HUES48 (cell line): ENCODE measurements at regions not wholly inside any gene's neighbourhood (a gene's known extent, or its start where the extent isn't known, plus 50 kb on each side); places are given as distances from the start of the nearest gene placed in this dataset.

Experiments
- H3K27ac ChIP-seq: one replicate; pipeline ENCODE4 v1.7.0; 2013; ENCODE audit warnings: low read depth, low read length, inconsistent platforms
- H3K27me3 ChIP-seq: 2 replicates; pipeline ENCODE4 v1.6.1; 2013; ENCODE audit warnings: mild to moderate bottlenecking, low read length; ENCODE audit not compliant: control insufficient read depth, insufficient read depth
- H3K36me3 ChIP-seq: 2 replicates; pipeline ENCODE4 v1.6.1; 2013; ENCODE audit warnings: low read length; ENCODE audit not compliant: control insufficient read depth, insufficient read depth
- H3K4me1 ChIP-seq: 2 replicates; pipeline ENCODE4 v1.6.1; 2013; ENCODE audit warnings: mild to moderate bottlenecking, low read length; ENCODE audit not compliant: control insufficient read depth, insufficient read depth
- H3K4me3 ChIP-seq: 2 replicates; pipeline ENCODE4 v1.5.1; 2013; ENCODE audit warnings: mild to moderate bottlenecking, low read depth, low read length
- H3K9ac ChIP-seq: 2 replicates; pipeline ENCODE4 v1.6.1; 2013; ENCODE audit warnings: mild to moderate bottlenecking, low read depth, low read length, moderate library complexity
- H3K9me3 ChIP-seq: 2 replicates; pipeline ENCODE4 v1.6.1; 2013; ENCODE audit warnings: low read length; ENCODE audit not compliant: control insufficient read depth, insufficient read depth

DNA sequence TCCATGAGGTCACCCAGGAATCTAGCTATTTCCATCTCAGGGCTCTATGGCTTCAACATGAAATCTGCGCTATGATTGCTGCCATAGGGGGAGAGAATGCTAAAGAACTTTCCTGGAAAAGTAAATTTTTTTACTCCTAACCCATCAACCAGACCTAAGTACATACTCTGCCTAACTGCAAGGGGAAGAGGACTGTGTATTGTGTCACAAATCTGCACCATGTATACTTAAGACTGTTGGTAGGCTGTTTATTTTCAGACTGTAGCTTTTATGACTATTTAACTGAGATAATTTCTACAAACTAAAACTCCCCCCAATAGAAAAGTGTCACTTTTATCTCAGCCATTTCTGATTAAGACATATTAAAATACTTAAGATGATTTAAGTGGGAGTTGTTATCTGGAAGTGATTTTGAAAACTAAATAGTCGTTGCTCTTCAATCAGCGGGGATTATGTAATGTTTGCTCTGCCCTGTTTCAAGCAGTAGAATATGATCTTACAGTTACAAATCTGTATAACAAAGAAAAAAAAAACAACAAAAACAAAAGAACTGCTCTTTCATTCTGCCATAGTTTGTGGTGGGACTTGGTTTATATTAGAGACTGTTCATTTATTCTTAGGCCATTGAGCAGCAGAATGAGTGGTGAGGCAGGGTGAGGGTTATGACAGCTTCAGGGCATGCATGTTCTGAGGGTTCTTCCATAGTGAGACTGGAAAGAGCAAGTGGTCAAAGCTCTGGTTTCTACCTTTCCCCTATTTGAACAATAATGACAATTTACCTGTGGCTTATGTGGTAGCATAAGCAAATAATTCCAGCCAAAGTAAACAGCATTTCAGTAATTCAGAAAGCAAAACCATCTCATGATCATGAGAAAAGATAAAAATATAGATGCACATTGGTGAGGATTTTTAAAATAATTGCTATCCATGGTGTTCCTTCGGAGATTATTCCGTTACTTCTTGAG, 126.3 kb upstream of the CEP162 start:
- Histone ChIP-seq H3K36me3 (no peaks in the 10 kb centered on the region), H3K9ac (no peak overlapping the region), H3K4me3 (no peak overlapping the region), H3K4me1 (no peaks in the 10 kb centered on the region), H3K27me3 (no peaks in the 10 kb centered on the region), H3K9me3 (no peaks in the 10 kb centered on the region), H3K27ac (no peak overlapping the region)

DNA sequence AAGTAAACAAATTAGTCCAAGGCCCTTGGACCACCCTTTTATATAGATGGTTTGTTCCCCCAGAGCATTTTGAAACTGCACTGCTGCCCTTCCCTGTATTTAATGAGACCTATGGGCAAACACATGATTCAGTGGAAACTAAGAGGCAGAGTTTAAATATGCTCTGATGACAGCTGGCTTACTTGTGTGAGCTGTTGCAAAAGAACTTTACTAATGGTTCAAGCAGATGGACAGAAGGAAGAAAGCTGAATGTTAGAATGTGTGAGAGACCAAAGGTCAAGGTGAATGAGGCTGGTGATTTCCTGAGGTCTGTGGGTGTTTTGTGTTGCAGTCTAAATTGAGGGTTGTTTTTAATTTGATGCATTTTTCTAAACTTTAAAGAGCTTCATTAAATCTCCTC, 123.0 kb upstream of the CEP162 start:
- Histone ChIP-seq H3K27me3 (no peaks in the 10 kb centered on the region), H3K9me3 (no peaks in the 10 kb centered on the region), H3K4me1 (no peaks in the 10 kb centered on the region), H3K4me3 (no peak overlapping the region), H3K27ac (no peak overlapping the region), H3K36me3 (no peaks in the 10 kb centered on the region), H3K9ac (no peak overlapping the region)

DNA sequence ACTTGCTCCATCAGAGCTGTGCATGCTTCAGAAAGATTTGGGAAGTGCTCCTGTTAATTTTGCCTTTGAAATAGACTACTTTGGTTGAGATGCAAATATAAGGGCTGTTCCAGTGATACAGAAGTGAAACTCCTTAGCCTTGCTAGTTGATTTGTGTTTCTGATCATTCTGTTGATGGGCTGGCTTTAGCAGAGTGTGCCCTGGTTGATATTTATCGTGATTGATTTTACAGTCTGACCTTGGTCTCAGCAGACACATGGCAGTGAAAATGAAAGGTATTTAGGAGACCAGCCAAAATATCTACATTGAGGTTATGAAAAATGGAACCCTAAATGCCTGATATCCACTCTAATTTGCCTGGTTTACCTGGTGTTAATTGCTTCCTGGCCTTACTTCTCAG, 122.1 kb upstream of the CEP162 start:
- H3K4me3 ChIP-seq = no peak overlapping the region
- no peaks in the 10 kb centered on the region for H3K9me3 ChIP-seq
- no peak overlapping the region for H3K27ac ChIP-seq

DNA sequence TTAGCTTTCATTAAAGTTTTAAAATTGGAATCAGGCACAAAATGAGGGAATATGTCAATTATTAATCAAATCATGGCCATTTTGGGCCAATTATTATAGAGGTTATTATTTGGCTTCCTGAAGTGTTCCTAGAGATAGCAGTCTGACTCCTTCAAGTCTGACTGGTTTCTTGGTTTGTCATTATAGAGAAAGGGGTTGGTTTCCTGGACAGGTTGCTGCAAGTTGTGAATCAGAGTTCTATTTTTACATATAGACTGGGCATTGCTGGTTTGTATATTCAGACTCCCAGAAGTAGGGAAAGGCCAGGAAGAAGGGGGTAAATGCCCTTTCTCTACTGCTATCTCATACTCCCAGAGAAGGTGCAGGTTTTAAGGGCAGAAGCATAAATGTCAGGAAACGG, 121.4 kb upstream of the CEP162 start:
- no peaks in the 10 kb centered on the region for H3K36me3 ChIP-seq
- no peak overlapping the region for H3K9ac ChIP-seq
- H3K4me1 ChIP-seq = no peaks in the 10 kb centered on the region
- H3K27ac ChIP-seq = no peak overlapping the region
- H3K4me3 ChIP-seq = no peak overlapping the region
- H3K27me3 ChIP-seq = no peaks in the 10 kb centered on the region
- H3K9me3 ChIP-seq = no peaks in the 10 kb centered on the region

More for the DNA sequence above, 122.1 kb upstream of the CEP162 start:
- Histone ChIP-seq H3K36me3 (no peaks in the 10 kb centered on the region), H3K4me1 (no peaks in the 10 kb centered on the region), H3K9ac (no peak overlapping the region), H3K27me3 (no peaks in the 10 kb centered on the region)

DNA sequence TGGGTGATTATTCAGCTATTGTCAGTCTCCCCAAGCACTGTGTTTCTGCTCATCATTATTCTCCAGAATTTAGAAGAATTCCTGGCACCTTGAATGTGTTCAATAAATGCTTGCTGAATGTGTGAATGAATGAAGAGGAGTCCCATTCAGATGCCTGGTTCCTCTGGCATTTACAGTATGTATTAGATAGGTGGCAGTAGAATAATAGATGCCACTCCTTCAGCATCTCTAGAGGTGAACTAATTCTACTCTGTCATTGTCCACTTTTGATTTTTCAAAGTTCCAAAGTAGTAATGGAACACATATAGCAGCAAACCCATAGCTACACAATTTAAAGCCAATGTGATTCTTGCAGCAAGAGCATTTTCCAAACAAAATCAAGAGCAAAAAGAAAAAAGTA, 118.9 kb upstream of the CEP162 start:
- Histone ChIP-seq H3K36me3 (no peaks in the 10 kb centered on the region), H3K9me3 (no peaks in the 10 kb centered on the region), H3K9ac (no peak overlapping the region), H3K4me3 (no peak overlapping the region), H3K4me1 (no peaks in the 10 kb centered on the region), H3K27ac (no peak overlapping the region), H3K27me3 (no peaks in the 10 kb centered on the region)

DNA sequence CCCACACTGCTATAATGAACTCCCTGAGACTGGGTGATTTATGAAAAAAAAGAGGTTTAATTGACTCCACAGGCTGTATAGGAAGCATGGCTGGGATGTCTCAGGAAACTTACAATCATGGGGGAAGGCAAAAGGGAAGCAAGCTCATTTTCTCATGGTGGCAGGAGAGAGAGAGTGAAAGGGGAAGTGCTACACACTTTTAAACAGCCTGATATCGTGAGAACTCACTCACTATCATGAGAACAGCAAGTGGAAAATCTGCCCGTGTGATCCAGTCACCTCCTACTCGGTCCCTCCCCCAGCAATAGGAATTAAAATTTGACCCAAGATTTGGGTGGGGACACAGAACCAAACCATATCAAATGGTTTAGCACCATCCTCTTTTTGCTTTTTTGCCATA, 116.6 kb upstream of the CEP162 start:
- Histone ChIP-seq H3K9me3 (no peaks in the 10 kb centered on the region), H3K4me3 (no peak overlapping the region), H3K36me3 (no peaks in the 10 kb centered on the region), H3K27me3 (no peaks in the 10 kb centered on the region), H3K4me1 (no peaks in the 10 kb centered on the region), H3K9ac (no peak overlapping the region), H3K27ac (no peak overlapping the region)

DNA sequence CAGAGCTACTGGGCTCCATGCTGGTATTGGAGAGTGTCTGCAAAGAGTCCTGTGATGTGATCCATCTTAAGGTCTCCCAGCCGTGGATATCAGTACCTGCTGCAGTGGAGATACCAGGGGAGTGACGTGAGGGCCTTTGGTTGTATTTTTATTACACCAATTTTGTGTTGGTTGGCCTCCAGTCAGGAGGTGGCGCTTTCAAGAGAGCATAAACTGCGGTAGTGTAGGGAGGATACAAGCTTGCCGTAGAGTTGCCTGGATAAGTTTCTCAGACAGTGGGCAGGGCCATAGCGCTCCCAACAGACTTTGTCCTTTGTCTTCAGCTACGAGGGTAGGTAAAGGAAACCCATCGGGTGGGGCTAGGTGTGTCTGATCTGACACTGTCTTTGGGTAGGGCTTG, 113.0 kb upstream of the CEP162 start:
- H3K4me1 ChIP-seq = no peaks in the 10 kb centered on the region
- H3K9me3 ChIP-seq = no peaks in the 10 kb centered on the region
- no peak overlapping the region for H3K27ac ChIP-seq
- no peak overlapping the region for H3K4me3 ChIP-seq
- H3K36me3 ChIP-seq = no peaks in the 10 kb centered on the region
- H3K9ac ChIP-seq = no peak overlapping the region
- H3K27me3 ChIP-seq = no peaks in the 10 kb centered on the region

DNA sequence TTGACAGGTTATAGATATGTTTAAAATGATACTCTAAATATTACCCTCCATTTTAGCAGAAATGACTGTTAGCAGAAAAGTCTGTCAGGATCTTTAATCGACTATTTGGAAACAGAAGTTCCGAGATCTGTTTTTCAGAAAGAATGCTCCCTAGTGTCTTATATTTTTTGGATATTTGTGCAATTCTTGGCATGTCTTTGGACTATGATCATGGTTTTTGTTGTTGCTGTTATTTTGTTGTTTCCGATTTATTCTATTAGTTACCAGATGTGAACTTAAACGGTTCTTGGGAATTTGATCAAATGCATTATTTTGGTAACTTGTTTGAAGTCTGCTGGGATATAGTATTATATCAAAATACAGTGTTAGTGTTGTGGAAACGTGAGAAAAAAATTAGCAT, 106.4 kb upstream of the CEP162 start:
- H3K36me3 ChIP-seq = no peaks in the 10 kb centered on the region
- H3K27ac ChIP-seq = no peak overlapping the region
- peaks cover 8% of the 10 kb centered on the region for H3K4me1 ChIP-seq
- no peaks in the 10 kb centered on the region for H3K27me3 ChIP-seq
- H3K4me3 ChIP-seq = no peak overlapping the region
- H3K9me3 ChIP-seq = no peaks in the 10 kb centered on the region
- no peak overlapping the region for H3K9ac ChIP-seq

DNA sequence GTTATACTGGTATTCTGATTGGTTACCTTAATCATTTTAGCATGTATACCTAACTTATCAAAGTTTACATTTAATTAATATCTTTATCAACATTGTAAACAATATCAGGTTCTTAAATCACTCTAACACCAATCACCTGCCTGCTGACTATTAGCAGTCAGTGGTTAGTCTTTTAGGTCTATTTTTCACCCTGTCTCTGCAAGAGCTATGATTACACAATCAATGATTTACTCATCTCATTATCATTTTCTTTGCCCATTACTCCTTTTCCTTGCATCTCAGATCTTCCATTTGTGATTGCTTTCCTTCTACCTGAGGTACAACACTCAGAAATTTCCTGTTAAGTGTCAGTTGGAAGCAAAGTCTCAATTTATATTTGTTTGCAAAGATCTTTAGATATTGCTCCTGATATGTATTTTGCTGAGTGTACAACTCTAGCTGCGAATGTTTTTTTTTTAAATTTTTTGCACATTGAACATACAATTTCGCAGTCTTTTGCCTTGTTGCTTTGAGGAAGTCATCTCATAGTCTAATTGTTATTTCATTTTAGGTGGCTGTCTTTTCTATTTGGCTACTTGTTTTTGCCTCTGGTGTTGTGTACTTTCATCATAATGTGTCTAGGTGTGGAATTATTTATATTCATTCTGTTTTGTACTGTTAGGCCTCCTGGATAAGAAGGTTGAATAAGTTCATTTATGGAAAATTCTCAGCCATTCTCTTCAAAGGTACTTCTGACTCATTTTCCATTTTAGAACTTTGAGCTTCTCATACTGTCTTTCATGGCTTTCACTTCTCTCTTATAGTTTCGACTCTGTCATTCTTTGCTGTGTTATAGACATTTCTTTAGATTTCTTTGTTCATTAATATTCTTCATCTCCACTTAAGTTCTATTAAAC, 104.9 kb upstream of the CEP162 start:
- H3K4me1 ChIP-seq = peaks cover 12% of the 10 kb centered on the region
- no peaks in the 10 kb centered on the region for H3K36me3 ChIP-seq
- no peaks in the 10 kb centered on the region for H3K9me3 ChIP-seq
- H3K27me3 ChIP-seq = no peaks in the 10 kb centered on the region
- no peak overlapping the region for H3K9ac ChIP-seq
- no peak overlapping the region for H3K27ac ChIP-seq
- no peak overlapping the region for H3K4me3 ChIP-seq

DNA sequence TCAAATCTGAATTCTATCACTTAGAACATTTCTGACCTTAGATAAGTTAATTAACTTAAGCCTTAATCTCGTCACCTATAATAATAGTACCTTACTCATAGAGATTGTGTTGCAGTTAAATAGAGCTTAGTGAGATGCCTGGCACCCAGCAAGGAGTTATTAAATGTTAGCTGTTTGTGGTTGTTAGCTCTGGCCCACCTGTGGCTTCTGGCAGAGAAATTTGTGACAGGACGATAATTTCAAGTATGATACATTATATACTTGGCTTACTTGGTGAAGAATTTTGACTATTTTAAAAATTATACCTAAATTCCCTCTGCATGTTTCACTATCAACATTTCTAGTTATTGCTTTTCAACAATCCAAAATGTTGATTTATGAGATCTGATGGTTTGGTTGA, 102.9 kb upstream of the CEP162 start:
- H3K36me3 ChIP-seq = no peaks in the 10 kb centered on the region
- H3K9me3 ChIP-seq = no peaks in the 10 kb centered on the region
- no peak overlapping the region for H3K27ac ChIP-seq

DNA sequence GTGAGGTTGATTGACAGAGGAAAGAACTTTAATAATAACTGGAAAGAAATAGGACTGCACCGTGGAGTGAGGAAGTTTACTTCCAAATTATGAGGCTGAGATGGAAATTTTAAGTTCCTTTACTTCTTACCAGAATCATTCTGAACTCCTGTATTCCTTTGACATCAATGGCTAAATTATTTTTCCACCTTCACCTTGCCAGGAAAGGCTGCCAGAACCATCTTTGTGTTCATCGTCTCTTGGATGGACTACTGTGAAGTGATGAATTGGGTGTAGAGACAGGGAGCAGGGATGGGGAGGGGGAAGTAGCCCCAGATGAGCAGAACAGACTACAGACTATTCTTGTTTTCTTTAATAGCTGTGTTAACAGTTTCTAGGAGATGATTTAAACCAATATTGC, 102.1 kb upstream of the CEP162 start:
- no peak overlapping the region for H3K9ac ChIP-seq
- H3K4me1 ChIP-seq = peaks cover 12% of the 10 kb centered on the region
- H3K9me3 ChIP-seq = no peaks in the 10 kb centered on the region
- H3K36me3 ChIP-seq = no peaks in the 10 kb centered on the region
- no peaks in the 10 kb centered on the region for H3K27me3 ChIP-seq
- no peak overlapping the region for H3K4me3 ChIP-seq
- no peak overlapping the region for H3K27ac ChIP-seq

More for the DNA sequence above, 102.9 kb upstream of the CEP162 start:
- Histone ChIP-seq H3K4me3 (no peak overlapping the region), H3K9ac (no peak overlapping the region), H3K4me1 (peaks cover 12% of the 10 kb centered on the region), H3K27me3 (no peaks in the 10 kb centered on the region)
